ENCODE measurements at regions not wholly inside any gene's neighbourhood (a gene's known extent, or its start where the extent isn't known, plus 50 kb on each side); places are given as distances from the start of the nearest gene placed in this dataset.

DNA sequence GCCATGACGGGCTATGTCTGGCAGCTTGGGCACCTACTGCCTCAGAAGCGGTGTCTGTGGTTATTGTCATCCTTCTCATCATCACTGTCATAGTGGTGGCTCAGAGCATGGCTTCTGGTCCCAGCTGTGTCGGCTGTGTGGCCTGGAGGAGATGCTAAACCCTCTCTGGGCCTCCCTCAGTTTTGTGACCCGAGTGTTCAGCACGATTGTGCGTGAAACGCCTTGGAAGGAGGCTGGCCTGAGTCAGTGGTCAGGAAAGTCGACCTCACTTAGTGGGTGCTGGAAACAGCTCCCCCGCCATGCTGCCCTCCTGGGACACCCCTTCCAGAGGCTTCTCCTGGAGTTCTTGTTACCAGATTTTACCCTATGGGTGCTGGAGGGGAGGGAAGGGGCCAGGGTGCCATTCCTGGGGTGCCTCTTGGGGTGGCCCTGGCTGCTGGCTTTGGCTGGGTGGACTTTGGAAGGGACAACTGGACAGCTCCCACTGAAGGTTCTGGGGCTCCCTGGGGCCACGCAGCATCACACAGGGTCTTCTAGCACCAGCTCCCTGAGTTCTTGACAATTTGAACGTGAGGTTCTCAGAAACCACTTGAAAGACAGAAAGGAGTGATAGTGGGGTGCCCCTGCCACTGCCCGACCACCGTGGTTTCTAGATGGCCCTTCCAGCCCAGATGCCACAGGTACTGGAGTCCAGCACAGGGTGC, 226.5 kb upstream of the GSE1 start:
- no peak overlapping the region for H3K27ac Mint-ChIP-seq
- no peak overlapping the region for H3K4me3 Mint-ChIP-seq
- H3K36me3 Mint-ChIP-seq (ENCODE audit: low read depth), result no peaks in the 10 kb centered on the region
- H3K9me3 Mint-ChIP-seq, result peaks cover 4% of the 10 kb centered on the region
- H3K27me3 Mint-ChIP-seq, result no peaks in the 10 kb centered on the region
- no peaks in the 10 kb centered on the region for H3K4me1 Mint-ChIP-seq (ENCODE audit: low read depth)

GRCh38 chr16:85387171-85387507, 226.0 kb upstream of the GSE1 start:
- no peaks in the 10 kb centered on the region for H3K36me3 Mint-ChIP-seq (ENCODE audit: low read depth)
- peaks cover 4% of the 10 kb centered on the region for H3K9me3 Mint-ChIP-seq
- H3K4me1 Mint-ChIP-seq (ENCODE audit: low read depth), result no peaks in the 10 kb centered on the region
- H3K27me3 Mint-ChIP-seq, result no peaks in the 10 kb centered on the region
- no peak overlapping the region for H3K27ac Mint-ChIP-seq
- no peak overlapping the region for H3K4me3 Mint-ChIP-seq

GRCh38 chr16:85387731-85388295, 225.3 kb upstream of the GSE1 start:
- no peak overlapping the region for H3K4me3 Mint-ChIP-seq
- no peaks in the 10 kb centered on the region for H3K4me1 Mint-ChIP-seq (ENCODE audit: low read depth)
- no peak overlapping the region for H3K27ac Mint-ChIP-seq
- no peaks in the 10 kb centered on the region for H3K36me3 Mint-ChIP-seq (ENCODE audit: low read depth)
- H3K27me3 Mint-ChIP-seq, result no peaks in the 10 kb centered on the region
- peaks cover 4% of the 10 kb centered on the region for H3K9me3 Mint-ChIP-seq

DNA sequence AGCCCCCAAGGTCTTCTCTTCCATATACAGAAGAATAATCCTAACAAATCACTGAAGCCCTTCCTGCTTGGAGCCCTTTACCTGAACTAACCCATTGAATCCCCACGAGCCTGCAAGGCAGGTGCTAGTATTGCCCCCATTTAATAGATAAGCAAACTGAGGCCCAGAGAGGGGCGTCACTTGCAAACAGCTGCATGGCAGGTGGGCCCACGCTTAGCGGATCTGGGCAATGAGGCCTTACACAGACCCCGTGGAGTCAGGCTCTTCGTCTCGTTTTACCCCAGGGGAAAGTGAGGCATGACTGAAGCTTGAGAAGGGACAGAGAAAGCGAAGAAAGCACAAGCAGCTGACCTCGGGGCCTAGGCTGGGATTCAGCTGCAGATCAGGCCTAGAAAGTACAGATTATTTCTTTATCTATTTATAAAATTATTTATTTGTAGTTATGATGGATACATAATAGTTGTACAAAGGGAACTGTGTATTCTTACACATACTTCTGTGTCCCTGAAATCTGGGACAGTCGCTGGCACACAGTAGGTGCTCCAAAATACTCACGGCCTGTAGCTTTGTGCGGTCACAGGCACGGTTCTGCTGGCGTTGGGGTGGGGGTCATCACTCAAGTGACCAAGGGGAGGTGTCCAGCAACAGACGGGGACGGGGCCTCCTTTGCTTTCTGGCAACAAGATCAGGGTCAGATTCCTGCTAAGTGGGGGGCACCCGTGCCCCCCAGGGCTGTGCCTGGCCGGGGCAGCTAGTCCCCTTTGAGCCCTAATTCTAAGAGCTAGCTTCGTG, 223.2 kb upstream of the GSE1 start:
- H3K4me1 Mint-ChIP-seq (ENCODE audit: low read depth), result no peaks in the 10 kb centered on the region
- H3K4me3 Mint-ChIP-seq, result no peak overlapping the region
- no peaks in the 10 kb centered on the region for H3K36me3 Mint-ChIP-seq (ENCODE audit: low read depth)
- no peaks in the 10 kb centered on the region for H3K9me3 Mint-ChIP-seq
- H3K27ac Mint-ChIP-seq, result no peak overlapping the region
- no peaks in the 10 kb centered on the region for H3K27me3 Mint-ChIP-seq

GRCh38 chr16:85390511-85391174, 222.5 kb upstream of the GSE1 start:
- Mint-ChIP-seq H3K27ac (no peak overlapping the region), H3K36me3 (ENCODE audit: low read depth) (no peaks in the 10 kb centered on the region), H3K9me3 (no peaks in the 10 kb centered on the region), H3K27me3 (no peaks in the 10 kb centered on the region), H3K4me1 (ENCODE audit: low read depth) (no peaks in the 10 kb centered on the region), H3K4me3 (no peak overlapping the region)

DNA sequence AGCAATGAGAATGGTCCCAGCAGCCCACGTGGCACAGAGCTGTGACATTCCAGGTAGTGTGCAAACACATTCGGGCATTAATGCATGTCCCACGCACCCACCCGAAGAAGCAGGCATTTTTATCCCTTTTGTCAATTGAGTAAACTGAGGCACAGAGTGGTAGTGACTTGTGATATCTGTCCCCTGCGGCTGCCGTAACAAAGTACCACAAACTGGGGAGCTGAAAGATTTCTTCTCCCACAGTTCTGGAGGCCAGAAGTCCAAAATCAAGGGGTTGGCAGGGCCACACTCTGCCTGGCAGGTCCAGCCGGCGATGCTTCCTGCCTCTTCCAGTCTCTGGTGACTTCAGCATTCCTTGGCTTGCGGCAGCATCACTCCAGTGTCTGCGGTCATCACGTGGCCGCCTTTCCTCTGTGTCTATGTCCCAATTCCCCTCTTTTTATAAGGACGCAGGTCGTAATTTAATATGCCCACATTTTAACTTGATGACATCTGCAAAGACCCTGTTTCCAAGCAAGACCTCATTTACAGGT, 221.9 kb upstream of the GSE1 start:
- no peak overlapping the region for H3K27ac Mint-ChIP-seq

DNA sequence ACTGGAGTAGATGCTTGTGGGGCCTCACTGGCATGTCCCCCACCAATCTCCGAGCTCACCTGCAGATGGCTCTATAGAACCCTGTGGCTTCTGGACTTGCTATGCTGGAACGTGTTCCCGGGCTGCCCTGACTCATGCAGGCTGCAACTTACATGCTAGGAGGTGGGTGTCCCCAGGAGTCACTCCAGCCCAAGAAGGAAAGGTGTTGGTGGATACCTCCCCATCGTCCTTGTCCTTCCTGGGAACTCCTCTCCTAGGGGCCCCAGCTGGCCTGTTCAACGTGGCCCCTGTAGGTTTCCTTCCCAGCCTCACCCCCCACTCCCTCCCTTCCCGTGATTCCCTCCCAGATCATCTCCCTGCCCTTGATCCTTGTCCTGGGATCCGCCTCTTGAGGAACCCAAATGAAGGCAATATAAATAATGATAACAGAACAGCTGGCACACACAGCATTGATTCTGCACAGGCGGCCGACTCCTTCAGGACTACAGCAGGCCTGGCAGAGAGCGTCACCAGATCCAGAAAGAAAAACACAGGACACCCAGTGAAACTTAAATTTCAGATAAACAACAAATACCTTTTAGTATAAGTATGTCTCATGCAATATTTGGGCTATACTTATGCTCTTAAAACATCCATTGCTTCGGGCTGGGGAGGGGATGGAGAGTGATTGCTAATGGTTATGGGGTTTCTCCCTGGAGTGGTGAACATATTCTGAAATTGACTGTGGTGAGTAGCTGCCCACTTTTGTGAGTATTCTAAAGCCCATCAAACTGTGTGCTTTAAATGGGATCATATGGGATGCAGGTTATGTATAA, 221.1 kb upstream of the GSE1 start:
- Mint-ChIP-seq H3K4me1 (ENCODE audit: low read depth) (peaks cover 3% of the 10 kb centered on the region), H3K27me3 (no peaks in the 10 kb centered on the region)

More for the DNA sequence above, 221.9 kb upstream of the GSE1 start:
- Mint-ChIP-seq H3K4me1 (ENCODE audit: low read depth) (no peaks in the 10 kb centered on the region), H3K9me3 (no peaks in the 10 kb centered on the region), H3K27me3 (no peaks in the 10 kb centered on the region), H3K36me3 (ENCODE audit: low read depth) (no peaks in the 10 kb centered on the region), H3K4me3 (no peak overlapping the region)

GRCh38 chr16:85392756-85393673, 220.1 kb upstream of the GSE1 start:
- Mint-ChIP-seq H3K36me3 (ENCODE audit: low read depth) (no peaks in the 10 kb centered on the region), H3K27ac (no peak overlapping the region), H3K4me1 (ENCODE audit: low read depth) (peaks cover 3% of the 10 kb centered on the region)

More for the DNA sequence above, 221.1 kb upstream of the GSE1 start:
- Mint-ChIP-seq H3K27ac (no peak overlapping the region), H3K36me3 (ENCODE audit: low read depth) (no peaks in the 10 kb centered on the region), H3K4me3 (no peak overlapping the region), H3K9me3 (no peaks in the 10 kb centered on the region)

GRCh38 chr16:85393674-85394451, 219.3 kb upstream of the GSE1 start:
- no peak overlapping the region for H3K4me3 Mint-ChIP-seq
- no peak overlapping the region for H3K27ac Mint-ChIP-seq
- peaks cover 3% of the 10 kb centered on the region for H3K4me1 Mint-ChIP-seq (ENCODE audit: low read depth)
- no peaks in the 10 kb centered on the region for H3K27me3 Mint-ChIP-seq
- no peaks in the 10 kb centered on the region for H3K9me3 Mint-ChIP-seq
- no peaks in the 10 kb centered on the region for H3K36me3 Mint-ChIP-seq (ENCODE audit: low read depth)

More at GRCh38 chr16:85392756-85393673, 220.1 kb upstream of the GSE1 start:
- Mint-ChIP-seq H3K4me3 (no peak overlapping the region), H3K27me3 (no peaks in the 10 kb centered on the region), H3K9me3 (no peaks in the 10 kb centered on the region)

DNA sequence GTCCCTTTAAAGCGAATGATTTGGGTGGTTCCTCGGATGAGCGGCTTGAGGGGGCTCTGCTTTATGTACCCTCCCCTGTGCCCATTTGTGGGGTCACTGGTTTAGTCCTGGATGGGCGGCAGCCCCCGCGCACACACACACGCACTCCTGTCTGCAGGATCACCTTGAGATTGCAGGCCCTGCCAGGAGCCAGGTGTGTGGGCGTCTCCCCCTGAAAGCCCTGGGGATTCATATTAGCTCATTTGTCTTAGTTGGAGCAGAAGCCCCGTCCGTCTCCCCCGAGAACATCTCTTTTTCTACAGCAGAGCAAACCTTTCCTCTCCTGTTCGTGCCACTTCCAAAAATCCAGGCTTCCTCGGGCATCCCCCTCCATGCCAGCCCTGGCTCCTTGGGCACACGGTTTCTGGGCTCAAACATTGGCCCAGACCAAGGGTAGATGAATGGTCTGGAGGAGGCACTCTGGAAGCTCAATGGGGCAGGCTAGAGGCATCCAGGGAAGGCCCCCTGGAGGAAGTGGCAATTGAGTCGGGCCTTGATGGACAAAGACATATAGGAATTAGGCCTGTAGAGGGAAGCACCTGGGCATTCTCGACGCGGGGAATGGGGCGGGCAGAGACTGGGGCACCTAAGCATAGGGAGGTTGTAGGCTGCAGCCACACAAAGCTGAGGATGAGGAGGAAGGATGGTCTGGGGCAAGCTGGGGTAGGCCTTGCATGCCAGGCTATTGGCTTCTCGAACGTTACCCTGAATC, 218.5 kb upstream of the GSE1 start:
- Mint-ChIP-seq H3K4me3 (no peak overlapping the region), H3K4me1 (ENCODE audit: low read depth) (peaks cover 3% of the 10 kb centered on the region), H3K27ac (no peak overlapping the region), H3K36me3 (ENCODE audit: low read depth) (no peaks in the 10 kb centered on the region), H3K27me3 (no peaks in the 10 kb centered on the region), H3K9me3 (no peaks in the 10 kb centered on the region)

DNA sequence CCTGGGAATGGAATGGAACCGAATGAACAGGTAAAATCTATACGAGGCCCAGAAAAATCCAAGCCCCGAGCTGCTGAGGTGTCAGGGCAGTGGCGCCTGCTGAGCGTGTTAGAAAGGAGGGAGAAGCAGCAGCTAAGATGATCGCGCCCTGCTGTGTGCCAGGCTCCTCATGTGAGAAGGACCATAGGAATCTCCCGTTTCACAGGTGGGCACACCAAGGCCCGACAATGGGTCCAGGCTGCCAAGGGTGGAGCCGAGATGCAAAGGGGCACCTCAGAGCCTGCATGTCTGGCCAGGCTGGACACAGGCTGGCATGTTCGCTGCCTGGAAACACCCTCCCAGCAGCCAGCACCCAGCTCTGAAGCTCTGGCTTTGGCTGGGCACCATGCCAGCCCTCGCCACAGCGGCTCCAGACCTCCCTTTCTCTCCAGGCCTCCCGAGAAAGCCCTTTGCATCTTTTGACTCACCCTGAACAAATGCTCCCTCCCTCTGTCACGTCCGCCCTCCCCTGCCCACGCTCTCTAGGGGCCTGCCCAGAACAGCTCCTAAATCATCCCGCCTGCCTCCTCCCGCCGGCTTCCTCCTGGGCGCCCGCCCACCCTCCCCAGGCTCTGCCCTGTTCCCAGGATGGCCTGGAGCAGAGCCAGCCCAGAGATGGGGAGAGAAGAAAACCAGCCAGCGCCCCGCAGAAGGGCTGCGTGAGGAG, 217.8 kb upstream of the GSE1 start:
- Mint-ChIP-seq H3K36me3 (ENCODE audit: low read depth) (no peaks in the 10 kb centered on the region), H3K9me3 (no peaks in the 10 kb centered on the region), H3K4me3 (no peak overlapping the region), H3K27ac (no peak overlapping the region), H3K27me3 (no peaks in the 10 kb centered on the region), H3K4me1 (ENCODE audit: low read depth) (peaks cover 3% of the 10 kb centered on the region)

Measured in stimulated activated naive CD8-positive, alpha-beta T cell treated with anti-CD3 and anti-CD28 coated beads, Interleukin-15, Interleukin-2, amounts not matched to agents 100 ng/mL and 50 ng/mL, for 24 hours (primary cell).